Left lung (tissue), 4 donors: ENCODE measurements at regions not wholly inside any gene's neighbourhood (a gene's known extent, or its start where the extent isn't known, plus 50 kb on each side); places are given as distances from the start of the nearest gene placed in this dataset.

Source experiments
- ATAC-seq: fragments of 200-7000 bp; cut with Tn5 transposase; one replicate; pipeline ENCODE4 v1.9.1; 2020; ENCODE audit warnings: moderate library complexity
- DNase-seq, 4 donors: peaks; one replicate each; pipeline ENCODE4 v3.0.0-alpha.2; 2013 to 2020
- H3K27ac ChIP-seq, 2 donors: fragments of 200-600 bp; sonication (generic) in 1 of 2; one replicate each; pipeline versions ENCODE4 v1.5.0 to v1.8.0; 2020 to 2021
- H3K27me3 ChIP-seq, 2 donors: fragments of 200-600 bp; sonication (generic) in 1 of 2; one replicate each; pipeline versions ENCODE4 v1.5.0 to v1.8.0; 2020 to 2021
- H3K36me3 ChIP-seq, 2 donors: fragments of 200-600 bp; sonication (generic) in 1 of 2; one replicate each; pipeline versions ENCODE4 v1.5.0 to v1.8.0; 2020 to 2021
- H3K4me1 ChIP-seq, 2 donors: fragments of 200-600 bp; one replicate each; pipeline ENCODE4 v1.8.0; 2021
- H3K4me3 ChIP-seq, 2 donors: fragments of 200-600 bp; sonication (generic) in 1 of 2; one replicate each; pipeline versions ENCODE4 v1.5.0 to v1.8.0; 2020 to 2021; ENCODE audit warnings: mild to moderate bottlenecking in 1 of 2
- H3K9me3 ChIP-seq, 2 donors: fragments of 200-600 bp; sonication (generic) in 1 of 2; one replicate each; pipeline versions ENCODE4 v1.5.0 to v1.8.0; 2020 to 2021
- CTCF ChIP-seq, 2 donors: fragments of 200-600 bp; sonication (generic) in 1 of 2; IDR thresholded peaks; one replicate each; pipeline versions ENCODE4 v1.5.0 to v1.8.0; 2021; ENCODE audit warnings: antibody characterized with exemption in 2 of 2
- intact Hi-C, 2 donors: fragments of 100-400 bp; cut with DNase I; formaldehyde crosslinking; loops; one replicate each; pipeline versions ENCODE4 v1.11.2 to v1.14.2; 2022
- donor health status: DM: no; HTN: yes; CAD: no.
- donor health status: DM: no; HTN: no; CAD: no.

GRCh38 chr11:23095650-23096189 lies 235.4 kb upstream of the CCDC179 start:
- H3K27me3 ChIP-seq = no peaks in the 10 kb centered on the region
- no peaks in the 10 kb centered on the region for H3K36me3 ChIP-seq
- no peaks in the 10 kb centered on the region for H3K4me1 ChIP-seq
- no peak overlapping the region for H3K27ac ChIP-seq
- H3K4me3 ChIP-seq = no peak overlapping the region
- no peak for TF ChIP-seq CTCF (IDR thresholded peaks at IDR 0.05)
- DNase-seq (no peak), ATAC-seq (no peak)
- no peaks in the 10 kb centered on the region for H3K9me3 ChIP-seq
- intact Hi-C loops = no loop called here

GRCh38 chr11:23097891-23098290 lies 237.6 kb upstream of the CCDC179 start:
- Histone ChIP-seq H3K36me3 (no peaks in the 10 kb centered on the region), H3K27me3 (no peaks in the 10 kb centered on the region), H3K9me3 (no peaks in the 10 kb centered on the region), H3K27ac (no peak overlapping the region), H3K4me3 (no peak overlapping the region), H3K4me1 (no peaks in the 10 kb centered on the region)
- DNase-seq (no peak), ATAC-seq (no peak)
- TF ChIP-seq CTCF (IDR thresholded peaks at IDR 0.05) = no peak
- intact Hi-C loops = no loop called here

DNA sequence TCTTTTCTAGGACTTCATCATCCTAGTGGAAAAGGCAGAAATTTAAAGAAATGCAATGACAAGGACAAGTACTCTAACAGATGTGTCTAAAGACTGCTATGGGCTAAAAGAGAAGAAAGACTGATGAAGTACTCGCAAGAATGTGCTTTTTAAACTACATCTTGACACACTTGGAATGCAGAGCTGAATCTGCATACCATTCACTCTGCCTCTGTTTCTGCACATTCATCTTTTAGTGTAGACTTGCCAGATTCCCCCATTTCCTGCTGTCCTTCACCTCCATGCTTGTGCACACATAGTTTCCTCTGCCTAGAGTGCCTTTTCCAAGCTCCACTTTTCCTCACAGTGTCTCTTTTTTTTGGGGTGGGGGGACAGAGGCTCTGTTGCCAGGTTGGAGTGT lies 239.0 kb upstream of the CCDC179 start:
- intact Hi-C loops = no loop called here
- no peak overlapping the region for H3K4me3 ChIP-seq
- no peak overlapping the region for H3K27ac ChIP-seq
- H3K27me3 ChIP-seq = no peaks in the 10 kb centered on the region
- H3K4me1 ChIP-seq = no peaks in the 10 kb centered on the region
- no peak for DNase-seq
- ATAC-seq = no peak
- no peaks in the 10 kb centered on the region for H3K36me3 ChIP-seq
- H3K9me3 ChIP-seq = no peaks in the 10 kb centered on the region
- no peak for TF ChIP-seq CTCF (IDR thresholded peaks at IDR 0.05)

DNA sequence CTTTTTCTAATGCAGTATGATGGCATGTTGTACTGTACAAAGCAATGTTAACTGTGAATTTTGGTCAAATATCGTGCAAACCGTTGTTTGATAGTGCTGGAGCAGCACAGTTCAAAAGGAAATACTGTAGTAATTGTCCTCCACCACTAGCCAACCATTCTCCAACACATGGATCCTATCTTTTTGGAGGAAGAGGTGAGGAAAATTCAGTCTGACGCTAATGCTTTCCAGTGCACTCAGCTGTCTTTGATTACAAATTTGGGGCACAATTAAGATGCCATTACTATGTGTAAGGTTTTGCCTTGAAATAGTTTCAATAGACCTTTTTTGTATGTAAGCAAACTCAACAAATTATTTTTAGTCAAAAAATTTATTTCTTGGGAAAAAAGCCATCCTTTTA lies 240.5 kb upstream of the CCDC179 start:
- DNase-seq (no peak), ATAC-seq (no peak)
- intact Hi-C loops = no loop called here
- Histone ChIP-seq H3K9me3 (peaks cover 0 to 2% of the 10 kb centered on the region in 2 donors), H3K27ac (no peak overlapping the region), H3K27me3 (no peaks in the 10 kb centered on the region), H3K4me1 (no peaks in the 10 kb centered on the region), H3K4me3 (no peak overlapping the region), H3K36me3 (no peaks in the 10 kb centered on the region)
- TF ChIP-seq CTCF (IDR thresholded peaks at IDR 0.05) = no peak

GRCh38 chr11:23103416-23103815 lies 243.1 kb upstream of the CCDC179 start:
- TF ChIP-seq CTCF (IDR thresholded peaks at IDR 0.05) = no peak
- Histone ChIP-seq H3K27me3 (no peaks in the 10 kb centered on the region), H3K36me3 (no peaks in the 10 kb centered on the region), H3K27ac (no peak overlapping the region), H3K4me1 (no peaks in the 10 kb centered on the region), H3K9me3 (peaks cover 0 to 2% of the 10 kb centered on the region in 2 donors), H3K4me3 (no peak overlapping the region)
- intact Hi-C loops = no loop called here
- ATAC-seq = no peak
- no peak for DNase-seq
